HEK293T (cell line): ENCODE measurements at regions not wholly inside any gene's neighbourhood (a gene's known extent, or its start where the extent isn't known, plus 50 kb on each side); places are given as distances from the start of the nearest gene placed in this dataset.

ENCODE experiments used
- BHLHE40 ChIP-seq: fragments of 450-650 bp; IDR thresholded peaks from 2 replicates; pipeline ENCODE4 v1.6.1; 2016; ENCODE audit warnings: mild to moderate bottlenecking, moderate library complexity, borderline replicate concordance
- ELF4 ChIP-seq: fragments of 450-650 bp; IDR thresholded peaks from 2 replicates; pipeline ENCODE4 v1.6.1; 2017; ENCODE audit warnings: antibody characterized with exemption
- FOXA1 ChIP-seq: fragments of 450-650 bp; IDR thresholded peaks from 2 replicates; pipeline ENCODE4 v1.6.1; 2016; ENCODE audit warnings: mild to moderate bottlenecking
- FOXM1 ChIP-seq: fragments of 450-650 bp; IDR thresholded peaks from 2 replicates; pipeline ENCODE4 v1.6.1; 2017; ENCODE audit warnings: mild to moderate bottlenecking, borderline replicate concordance
- HDGF ChIP-seq: fragments of 450-650 bp; IDR thresholded peaks from 2 replicates; pipeline ENCODE4 v1.6.1; 2017; ENCODE audit warnings: antibody characterized with exemption, borderline replicate concordance
- L3MBTL2 ChIP-seq: fragments of 450-650 bp; conservative IDR thresholded peaks from 2 replicates; pipeline ENCODE4 v1.6.1; 2016; ENCODE audit warnings: mild to moderate bottlenecking
- NFRKB ChIP-seq: fragments of 450-650 bp; IDR thresholded peaks from 2 replicates; pipeline ENCODE4 v1.6.1; 2016; ENCODE audit warnings: mild to moderate bottlenecking, moderate library complexity
- PKNOX1 ChIP-seq: fragments of 450-650 bp; IDR thresholded peaks from 2 replicates; pipeline ENCODE4 v1.6.1; 2016
- SP1 ChIP-seq: fragments of 450-650 bp; IDR thresholded peaks from 2 replicates; pipeline ENCODE4 v1.6.1; 2017
- SUZ12 ChIP-seq: fragments of 450-650 bp; IDR thresholded peaks from 2 replicates; pipeline ENCODE4 v1.6.1; 2016; ENCODE audit warnings: mild to moderate bottlenecking
- TARDBP ChIP-seq: fragments of 450-650 bp; IDR thresholded peaks from 2 replicates; pipeline ENCODE4 v1.6.1; 2016
- ZNF384 ChIP-seq: fragments of 450-650 bp; IDR thresholded peaks from 2 replicates; pipeline ENCODE4 v1.6.1; 2016

- TF ChIP-seq FOXA1 (no peak), BHLHE40 (no peak), L3MBTL2 (no peak), TARDBP (no peak), SP1 (no peak), FOXM1 (no peak), HDGF (no peak), NFRKB (no peak), ZNF384 (no peak), SUZ12 (no peak), PKNOX1 (no peak), ELF4 (no peak)
Measured at GRCh38 chr17:14838567-14838966, 426.6 kb downstream of the PMP22 start.
